B cell (primary cell): ENCODE measurements at regions not wholly inside any gene's neighbourhood (a gene's known extent, or its start where the extent isn't known, plus 50 kb on each side); places are given as distances from the start of the nearest gene placed in this dataset.

Experiments
- CTCF ChIP-seq: fragments of 200-600 bp; IDR thresholded peaks from one replicate; pipeline ENCODE4 v1.8.0; 2022; ENCODE audit warnings: antibody characterized with exemption, mild to moderate bottlenecking
- EZH2 ChIP-seq: IDR thresholded peaks from 2 replicates; pipeline ENCODE4 v1.6.1; 2012; ENCODE audit warnings: borderline replicate concordance, low read depth, mild to moderate bottlenecking, moderate library complexity, low read length; ENCODE audit not compliant: insufficient read depth, poor library complexity, severe bottlenecking

GRCh38 chr1:191890433-191891088 lies 267.7 kb upstream of the RGS18 start:
- TF ChIP-seq CTCF (no peak), EZH2 (no peak)
